ENCODE measurements at regions not wholly inside any gene's neighbourhood (a gene's known extent, or its start where the extent isn't known, plus 50 kb on each side); places are given as distances from the start of the nearest gene placed in this dataset.

DNA sequence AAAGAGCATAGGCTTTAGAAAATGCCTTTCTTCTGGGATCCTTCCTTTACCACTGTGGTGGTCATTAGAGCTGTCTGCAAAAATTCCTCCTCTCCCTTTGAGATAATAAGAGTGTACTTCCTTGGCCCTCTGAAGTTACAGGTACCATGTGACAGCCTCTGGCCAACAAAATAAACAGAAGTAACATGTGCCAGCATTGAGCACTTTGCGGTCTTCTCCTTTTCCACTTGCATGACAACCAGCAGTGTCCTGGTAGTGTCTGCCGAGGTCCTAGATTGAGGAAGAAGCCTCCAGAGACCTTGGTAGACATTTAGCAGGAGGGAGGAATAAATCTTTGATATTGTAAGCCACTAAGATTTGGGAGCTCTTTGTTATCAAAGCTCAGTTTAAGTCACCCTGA, 87.5 kb upstream of the ARID1B start:
- TF ChIP-seq, protein P1, sequence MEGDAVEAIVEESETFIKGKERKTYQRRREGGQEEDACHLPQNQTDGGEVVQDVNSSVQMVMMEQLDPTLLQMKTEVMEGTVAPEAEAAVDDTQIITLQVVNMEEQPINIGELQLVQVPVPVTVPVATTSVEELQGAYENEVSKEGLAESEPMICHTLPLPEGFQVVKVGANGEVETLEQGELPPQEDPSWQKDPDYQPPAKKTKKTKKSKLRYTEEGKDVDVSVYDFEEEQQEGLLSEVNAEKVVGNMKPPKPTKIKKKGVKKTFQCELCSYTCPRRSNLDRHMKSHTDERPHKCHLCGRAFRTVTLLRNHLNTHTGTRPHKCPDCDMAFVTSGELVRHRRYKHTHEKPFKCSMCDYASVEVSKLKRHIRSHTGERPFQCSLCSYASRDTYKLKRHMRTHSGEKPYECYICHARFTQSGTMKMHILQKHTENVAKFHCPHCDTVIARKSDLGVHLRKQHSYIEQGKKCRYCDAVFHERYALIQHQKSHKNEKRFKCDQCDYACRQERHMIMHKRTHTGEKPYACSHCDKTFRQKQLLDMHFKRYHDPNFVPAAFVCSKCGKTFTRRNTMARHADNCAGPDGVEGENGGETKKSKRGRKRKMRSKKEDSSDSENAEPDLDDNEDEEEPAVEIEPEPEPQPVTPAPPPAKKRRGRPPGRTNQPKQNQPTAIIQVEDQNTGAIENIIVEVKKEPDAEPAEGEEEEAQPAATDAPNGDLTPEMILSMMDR (IDR thresholded peaks at IDR 0.05) = no peak
- TF ChIP-seq POLR2A (IDR thresholded peaks at IDR 0.05) = no peak

All from breast epithelium (tissue), 3 donors.